MCF 10A (cell line): ENCODE measurements at regions not wholly inside any gene's neighbourhood (a gene's known extent, or its start where the extent isn't known, plus 50 kb on each side); places are given as distances from the start of the nearest gene placed in this dataset.

Experiments
- BruUV-seq: library from RNA; stranded (reverse); fragments of 400-500 nt; replicated peaks from 2 replicates; lab custom pipeline; 2021; lab: Mats Ljungman, UMichigan
- CTCF ChIA-PET: fragments of 300-600 bp; sonication (Branson Sonifier 250); formaldehyde crosslinking; extraction: SDS; loops from one replicate; lab custom pipeline; 2021; ENCODE audit warnings: antibody characterized with exemption, inconsistent platforms; lab: Yijun Ruan, JAX
- POLR2A ChIA-PET: fragments of 300-600, 350-650 bp; sonication (Branson Sonifier 250); formaldehyde crosslinking; extraction: SDS; loops from one replicate; lab custom pipeline; 2020; ENCODE audit warnings: antibody characterized with exemption, inconsistent platforms; lab: Yijun Ruan, JAX
- DNase-seq: peaks from one replicate; pipeline ENCODE4 v3.0.0-alpha.2; 2018; ENCODE audit not compliant: unreplicated experiment
- H3K27ac Mint-ChIP-seq: one replicate; pipeline ENCODE4 v1.8.0; 2022; ENCODE audit warnings: mild to moderate bottlenecking, low read depth, mixed read lengths; ENCODE audit not compliant: unreplicated experiment
- H3K27me3 Mint-ChIP-seq: one replicate; pipeline ENCODE4 v1.8.0; 2022; ENCODE audit warnings: mixed read lengths; ENCODE audit not compliant: insufficient read depth, unreplicated experiment
- H3K36me3 Mint-ChIP-seq: one replicate; pipeline ENCODE4 v1.8.0; 2022; ENCODE audit warnings: mild to moderate bottlenecking, moderate library complexity, mixed read lengths; ENCODE audit not compliant: insufficient read depth, unreplicated experiment
- H3K4me1 Mint-ChIP-seq: one replicate; pipeline ENCODE4 v1.8.0; 2022; ENCODE audit warnings: mixed read lengths; ENCODE audit not compliant: insufficient read depth, unreplicated experiment
- H3K4me3 Mint-ChIP-seq: one replicate; pipeline ENCODE4 v1.8.0; 2022; ENCODE audit warnings: mild to moderate bottlenecking, moderate library complexity, mixed read lengths; ENCODE audit not compliant: unreplicated experiment
- H3K9me3 Mint-ChIP-seq: one replicate; pipeline ENCODE4 v1.8.0; 2022; ENCODE audit warnings: mixed read lengths; ENCODE audit not compliant: unreplicated experiment
- intact Hi-C: fragments of 100-400 bp; cut with micrococcal nuclease; formaldehyde crosslinking; loops from 2 replicates; pipeline ENCODE4 v1.14.1; 2022
- TF ChIP-seq, protein P1 (sequence below): fragments of 200-600 bp; IDR thresholded peaks from one replicate; pipeline ENCODE4 v1.8.0; 2022; ENCODE audit warnings: antibody characterized with exemption, mild to moderate bottlenecking; ENCODE audit not compliant: unreplicated experiment

DNA sequence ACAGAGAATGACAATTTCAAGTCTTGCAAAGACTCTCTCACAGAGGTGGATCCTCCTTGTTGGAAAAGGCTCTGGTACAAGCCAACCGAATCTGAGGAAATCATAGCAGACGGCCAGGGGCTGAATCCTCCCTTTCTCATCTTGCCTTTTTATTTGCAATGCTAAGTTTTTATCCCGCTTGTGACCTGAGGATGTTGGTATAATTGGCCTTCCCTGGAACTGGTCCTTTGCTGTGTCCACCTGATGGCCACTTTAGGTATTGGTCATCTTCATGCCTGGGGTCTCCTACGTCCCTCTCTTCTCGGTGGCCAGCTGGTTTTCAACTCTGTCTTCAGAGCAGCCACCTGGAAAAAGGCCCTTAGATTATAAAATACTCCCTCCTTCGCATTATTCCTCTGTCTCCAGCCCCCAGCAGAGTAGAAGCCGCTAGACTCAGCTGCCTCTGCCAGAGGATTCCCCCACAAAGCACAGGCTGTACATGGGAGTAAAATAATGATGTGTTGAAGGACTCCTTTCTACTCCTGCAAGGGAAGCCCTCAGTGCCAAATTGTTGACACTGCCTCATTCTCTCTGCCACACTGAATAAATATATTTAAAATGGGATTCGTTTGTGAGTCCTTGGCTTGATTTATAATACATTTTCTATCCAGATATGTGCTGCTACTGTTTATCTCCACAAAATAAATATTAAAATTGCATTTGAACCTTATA is 208.9 kb upstream of the CFAP20DC start:
- intact Hi-C loops = no loop called here
- POLR2A ChIA-PET = interaction anchor here (0.6 to 1.0 kb wide), 3 partner anchors 10 to 821 kb away, joined by 3 read pairs; no protein-coding TSS in a partner anchor
- Mint-ChIP-seq H3K27me3 (no peaks in the 10 kb centered on the region), H3K4me1 (no peaks in the 10 kb centered on the region), H3K9me3 (no peaks in the 10 kb centered on the region), H3K27ac (no peak overlapping the region), H3K36me3 (no peaks in the 10 kb centered on the region), H3K4me3 (no peak overlapping the region)
- no peak for DNase-seq
- TF ChIP-seq, protein P1, sequence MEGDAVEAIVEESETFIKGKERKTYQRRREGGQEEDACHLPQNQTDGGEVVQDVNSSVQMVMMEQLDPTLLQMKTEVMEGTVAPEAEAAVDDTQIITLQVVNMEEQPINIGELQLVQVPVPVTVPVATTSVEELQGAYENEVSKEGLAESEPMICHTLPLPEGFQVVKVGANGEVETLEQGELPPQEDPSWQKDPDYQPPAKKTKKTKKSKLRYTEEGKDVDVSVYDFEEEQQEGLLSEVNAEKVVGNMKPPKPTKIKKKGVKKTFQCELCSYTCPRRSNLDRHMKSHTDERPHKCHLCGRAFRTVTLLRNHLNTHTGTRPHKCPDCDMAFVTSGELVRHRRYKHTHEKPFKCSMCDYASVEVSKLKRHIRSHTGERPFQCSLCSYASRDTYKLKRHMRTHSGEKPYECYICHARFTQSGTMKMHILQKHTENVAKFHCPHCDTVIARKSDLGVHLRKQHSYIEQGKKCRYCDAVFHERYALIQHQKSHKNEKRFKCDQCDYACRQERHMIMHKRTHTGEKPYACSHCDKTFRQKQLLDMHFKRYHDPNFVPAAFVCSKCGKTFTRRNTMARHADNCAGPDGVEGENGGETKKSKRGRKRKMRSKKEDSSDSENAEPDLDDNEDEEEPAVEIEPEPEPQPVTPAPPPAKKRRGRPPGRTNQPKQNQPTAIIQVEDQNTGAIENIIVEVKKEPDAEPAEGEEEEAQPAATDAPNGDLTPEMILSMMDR = no peak
- CTCF ChIA-PET = interaction anchor here (1.5 kb wide), 1 partner anchor 23 kb away, joined by 6 read pairs; no protein-coding TSS in a partner anchor
- no TSS peak for BruUV-seq

DNA sequence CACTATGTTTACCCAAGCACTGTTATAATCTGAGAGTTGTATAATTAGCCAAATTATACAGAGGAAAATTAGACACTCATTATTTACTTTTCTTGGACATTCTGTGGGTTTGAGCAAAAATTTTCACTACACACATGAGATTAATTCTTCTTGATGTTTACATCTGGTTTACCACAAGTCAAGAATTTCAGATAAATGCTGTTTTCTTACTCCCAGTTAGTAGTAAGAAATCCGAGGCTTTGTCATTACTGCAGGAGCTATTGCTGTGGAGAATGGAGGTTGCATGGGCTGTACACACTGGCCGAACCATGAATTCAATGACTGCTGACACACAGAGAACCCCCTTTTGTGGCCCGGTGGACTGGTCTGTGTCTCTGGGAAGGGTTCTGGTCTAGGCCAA is 207.7 kb upstream of the CFAP20DC start:
- no peaks in the 10 kb centered on the region for H3K27me3 Mint-ChIP-seq
- BruUV-seq = no TSS peak
- no peaks in the 10 kb centered on the region for H3K4me1 Mint-ChIP-seq
- H3K27ac Mint-ChIP-seq = no peak overlapping the region
- TF ChIP-seq, protein P1 = no peak
- ChIA-PET CTCF (interaction anchor here (0.6 kb wide), 3 partner anchors 172 to 1023 kb away, joined by 3 read pairs; no protein-coding TSS in a partner anchor), POLR2A (no interaction called here)
- no peak overlapping the region for H3K4me3 Mint-ChIP-seq
- intact Hi-C loops = no loop called here
- no peak for DNase-seq
- no peaks in the 10 kb centered on the region for H3K36me3 Mint-ChIP-seq
- no peaks in the 10 kb centered on the region for H3K9me3 Mint-ChIP-seq

DNA sequence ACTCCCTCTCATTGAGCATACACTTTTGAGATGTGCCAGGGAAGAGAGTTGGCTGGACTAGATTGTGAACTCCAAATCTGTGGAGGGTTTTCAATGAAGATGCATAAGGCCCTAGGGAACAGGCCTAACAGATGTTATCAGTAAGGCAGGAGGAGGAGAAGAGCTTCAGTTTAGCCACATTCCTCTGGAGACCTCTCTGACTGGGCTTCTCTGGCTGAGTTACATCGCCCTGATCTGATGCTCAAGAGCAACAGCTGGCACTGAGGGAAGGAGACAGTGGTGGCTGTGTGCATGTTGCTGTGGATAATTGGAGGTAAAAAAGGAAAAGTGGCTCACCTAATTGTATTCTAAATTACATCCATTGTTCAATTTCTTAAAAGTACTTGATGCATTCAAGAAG is 206.4 kb upstream of the CFAP20DC start:
- Mint-ChIP-seq H3K27me3 (no peaks in the 10 kb centered on the region), H3K27ac (no peak overlapping the region), H3K36me3 (no peaks in the 10 kb centered on the region), H3K4me1 (no peaks in the 10 kb centered on the region), H3K4me3 (no peak overlapping the region), H3K9me3 (no peaks in the 10 kb centered on the region)
- BruUV-seq = no TSS peak
- ChIA-PET CTCF (no interaction called here), POLR2A (no interaction called here)
- intact Hi-C loops = no loop called here
- TF ChIP-seq, protein P1 = no peak
- no peak for DNase-seq

DNA sequence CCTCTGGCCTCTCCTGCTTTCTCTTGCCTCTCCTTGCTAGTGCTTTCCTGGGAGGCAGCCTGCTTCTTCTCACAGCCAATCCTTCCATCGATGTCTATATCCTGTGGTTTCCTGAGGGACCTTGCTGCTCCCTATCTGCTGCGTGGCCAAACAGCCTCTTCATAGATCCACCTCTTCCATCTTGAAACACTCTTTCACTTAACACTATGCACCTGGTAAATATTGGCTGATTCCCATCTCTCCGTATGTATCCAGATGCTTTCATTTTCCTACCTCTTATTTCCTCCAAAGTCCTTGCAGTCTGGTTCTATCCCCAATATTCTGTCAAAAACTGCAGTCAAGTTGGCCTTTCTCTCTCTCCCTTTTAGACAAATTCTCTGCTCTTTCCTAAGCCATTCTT is 205.2 kb upstream of the CFAP20DC start:
- intact Hi-C loops = no loop called here
- Mint-ChIP-seq H3K36me3 (no peaks in the 10 kb centered on the region), H3K27ac (no peak overlapping the region), H3K4me3 (no peak overlapping the region), H3K9me3 (no peaks in the 10 kb centered on the region), H3K4me1 (no peaks in the 10 kb centered on the region), H3K27me3 (no peaks in the 10 kb centered on the region)
- DNase-seq = no peak
- BruUV-seq = no TSS peak
- POLR2A ChIA-PET = no interaction called here
- CTCF ChIA-PET = no interaction called here
- TF ChIP-seq, protein P1 = no peak
